Heart right ventricle (tissue), 16 donors: ENCODE measurements at regions not wholly inside any gene's neighbourhood (a gene's known extent, or its start where the extent isn't known, plus 50 kb on each side); places are given as distances from the start of the nearest gene placed in this dataset.
"Not testable (repeated sequence)": the region's sequence is repeated elsewhere in the genome, so short reads cannot be mapped to it uniquely, and the experiment has no call there.

ENCODE experiments used
- ATAC-seq, 8 donors: fragments of 200-7000 bp; cut with Tn5 transposase; one replicate each; pipeline ENCODE4 v1.9.1; 2020; ENCODE audit warnings: mild to moderate bottlenecking in 8 of 8, moderate library complexity in 8 of 8, moderate number of reproducible peaks in 1 of 8
- DNase-seq, 2 donors: peaks; one replicate each; pipeline ENCODE4 v3.0.0-alpha.2; 2020
- H3K27ac ChIP-seq, 10 donors: fragments of 200-600 bp; sonication (generic) in 2 of 10; one replicate each; pipeline versions ENCODE4 v1.5.0 to v1.8.0; 2020 to 2022; ENCODE audit warnings: mild to moderate bottlenecking in 3 of 10
- H3K27me3 ChIP-seq, 7 donors: fragments of 200-600 bp; one replicate each; pipeline ENCODE4 v1.8.0; 2021 to 2022; ENCODE audit warnings: mild to moderate bottlenecking in 2 of 7
- H3K36me3 ChIP-seq, 9 donors: fragments of 200-600 bp; sonication (generic) in 1 of 9; one replicate each; pipeline versions ENCODE4 v1.5.0 to v1.8.0; 2020 to 2022; ENCODE audit warnings: mild to moderate bottlenecking in 2 of 9
- H3K4me1 ChIP-seq, 9 donors: fragments of 200-600 bp; sonication (generic) in 1 of 9; one replicate each; pipeline versions ENCODE4 v1.5.0 to v1.8.0; 2020 to 2022; ENCODE audit warnings: mild to moderate bottlenecking in 4 of 9
- H3K4me3 ChIP-seq, 10 donors: fragments of 200-600 bp; sonication (generic) in 2 of 10; one replicate each; pipeline versions ENCODE4 v1.5.0 to v1.8.0; 2020 to 2022; ENCODE audit warnings: mild to moderate bottlenecking in 7 of 10, moderate library complexity in 2 of 10
- H3K9me3 ChIP-seq, 11 donors: fragments of 200-600 bp in 10 of 11; sonication (generic) in 2 of 11; one replicate each; pipeline versions ENCODE4 v1.5.0 to v1.8.0; 2013 to 2022; ENCODE audit warnings: mild to moderate bottlenecking in 2 of 11, control low read depth in 1 of 11, moderate library complexity in 1 of 11
- CTCF ChIP-seq, 9 donors: fragments of 200-600 bp; sonication (generic) in 2 of 9; IDR thresholded peaks; one replicate each; pipeline versions ENCODE4 v1.5.0 to v1.8.0; 2021 to 2022; ENCODE audit warnings: antibody characterized with exemption in 9 of 9, mild to moderate bottlenecking in 5 of 9, moderate library complexity in 1 of 9
- WGBS, 2 donors: extraction: QIAGEN DNeasy Blood & Tissue Kit; methylation state at CpG; one replicate each; pipeline ENCODE4 v1.1.7; 2013; ENCODE audit warnings: inconsistent platforms in 1 of 2; 5-methylcytosine and 5-hydroxymethylcytosine counted together
- intact Hi-C, 10 donors: fragments of 100-400 bp; cut with DNase I; formaldehyde crosslinking; loops; one replicate each; pipeline versions ENCODE4 v1.11.1 to v1.14.2; 2022
- donor health status: Arrhythmogenic right ventricular cardiomyopathy.
- donor health status: ischemic (EF 13 %, LVEDD 7.1; RV severe dilation, severe dysfunction).
- donor health status: healthy with polysubstance abuse.
- donor health status: DM: no; HTN: yes; CAD: no.
- donor health status: DM: no; HTN: no; CAD: no.
- donor health status: ischemic (EF 25% LVEDD 6.9; RV normal size, moderate dysfunction).
- donor health status: ischemic (EF 25% LVEDD 5.7; RV mildly dilated, moderate dysfunction).
- donor health status: healthy.
- donor health status: DM: yes; HTN: yes; CAD: no.
- donor health status: Ischemic cardiomyopathy.
- donor health status: ischemic (EF 35%, LVEDD 5.7; RV mildly dilated, moderate dysfunction).
- donor health status: nonischemic (EF 11% LVEDD 7.7; RV severe dilation, severe dysfunction).
- donor health status: DM: yes; HTN: yes; CAD: no.
- donor health status: PGD.
- donor health status: ischemic (EF 29% LVEDD 5.4; RV normal size, mild dysfunction).
- donor health status: nonischemic (EF 23%, LVEDD 6.1; RV moderate dilation, normal function).

DNA sequence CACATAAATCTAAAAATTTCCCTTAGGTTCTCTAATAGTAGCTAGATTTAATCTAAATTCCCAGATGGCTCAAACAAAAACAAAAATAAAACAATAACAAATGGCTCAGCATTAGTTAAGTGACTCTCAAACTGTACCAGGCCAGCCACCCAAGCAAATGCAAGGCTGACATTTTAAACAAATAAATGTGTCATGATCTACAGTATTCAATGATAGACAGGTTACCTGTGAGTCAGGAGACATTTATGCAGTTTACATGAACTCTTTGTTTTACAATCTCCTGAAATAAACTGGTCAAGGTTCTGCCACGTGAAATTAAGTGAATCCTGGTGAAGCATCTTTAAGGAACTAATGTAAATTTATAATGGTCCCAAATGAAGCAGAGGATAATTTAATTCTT lies 580.2 kb upstream of the PTPRD start:
- H3K27ac ChIP-seq, result no peak overlapping the region
- no peaks in the 10 kb centered on the region for H3K27me3 ChIP-seq
- H3K4me1 ChIP-seq, result no peaks in the 10 kb centered on the region
- no peaks in the 10 kb centered on the region for H3K36me3 ChIP-seq
- no peak overlapping the region for H3K4me3 ChIP-seq
- intact Hi-C loops, result no loop called here
- no peak for ATAC-seq
- no peak for DNase-seq
- no peak for TF ChIP-seq CTCF (IDR thresholded peaks at IDR 0.05)
- WGBS, 2 donors, result 52 to 62% methylated on average over 1 of the region's 1 CpG
- peaks cover 0 to 26% (median 0%) of the 10 kb centered on the region in 11 donors for H3K9me3 ChIP-seq

DNA sequence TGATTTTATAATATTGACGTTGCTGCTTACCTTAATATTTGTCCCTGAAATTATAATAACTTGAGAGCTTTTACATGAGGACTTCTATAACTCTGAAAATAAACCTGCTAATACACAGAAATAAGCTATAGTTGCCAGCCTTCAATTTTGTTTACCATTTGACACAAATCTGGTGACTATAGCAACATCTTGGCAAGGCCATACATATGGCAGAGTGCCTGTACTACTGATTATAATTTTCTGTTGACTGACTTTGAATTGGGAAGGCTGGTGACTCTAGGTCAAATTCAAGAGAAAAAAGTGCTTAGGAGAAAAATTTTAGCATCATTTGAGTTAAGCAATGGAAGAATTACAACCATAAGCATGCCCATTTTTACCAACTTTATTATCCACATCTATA lies 581.4 kb upstream of the PTPRD start:
- H3K9me3 ChIP-seq, result peaks cover 0 to 13% (median 0%) of the 10 kb centered on the region in 11 donors
- TF ChIP-seq CTCF (IDR thresholded peaks at IDR 0.05), result no peak
- no peak overlapping the region for H3K4me3 ChIP-seq
- ATAC-seq (peak in 1 of 8 donors; percentile 44), DNase-seq (no peak)
- H3K36me3 ChIP-seq, result no peaks in the 10 kb centered on the region
- H3K27me3 ChIP-seq, result no peaks in the 10 kb centered on the region
- no peaks in the 10 kb centered on the region for H3K4me1 ChIP-seq
- 58 to 60% methylated on average over 1 of the region's 1 CpG for WGBS, 2 donors
- no peak overlapping the region for H3K27ac ChIP-seq
- intact Hi-C loops, result no loop called here

DNA sequence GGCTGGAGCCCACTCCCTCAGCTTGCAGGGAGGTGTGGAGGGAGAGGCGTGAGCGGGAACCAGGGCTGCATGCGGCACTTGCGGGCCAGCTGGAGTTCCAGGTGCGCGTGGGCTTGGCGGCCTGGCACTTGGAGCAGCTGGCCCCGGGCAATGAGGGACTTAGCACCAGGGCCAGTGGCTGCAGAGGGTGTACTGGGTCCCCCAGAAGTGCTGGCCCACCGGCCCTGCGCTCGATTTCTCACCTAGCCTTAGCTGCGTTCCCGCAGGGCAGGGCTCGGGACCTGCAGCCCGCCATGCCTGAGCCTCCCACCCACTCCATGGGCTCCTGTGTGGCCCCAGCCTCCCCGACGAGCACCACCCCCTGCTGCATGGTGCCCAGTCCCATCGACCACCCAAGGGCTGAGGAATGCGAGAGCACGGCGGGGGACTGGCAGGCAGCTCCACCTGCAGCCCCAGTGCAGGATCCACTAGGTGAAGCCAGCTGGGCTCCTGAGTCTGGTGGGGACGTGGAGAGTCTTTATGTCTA lies 584.1 kb upstream of the PTPRD start:
- DNase-seq, H3K4me1 ChIP-seq, intact Hi-C loops, H3K4me3 ChIP-seq, H3K36me3 ChIP-seq, H3K27me3 ChIP-seq, H3K27ac ChIP-seq, ATAC-seq: not testable (repeated sequence)
- peaks cover 0 to 11% (median 0%) of the 10 kb centered on the region in 11 donors for H3K9me3 ChIP-seq
- whole genome bisulfite sequencing, 2 donors, result 91 to 96% methylated on average over 20 to 21 of the region's 22 CpGs

GRCh38 chr9:11199335-11199734 lies 586.5 kb upstream of the PTPRD start:
- 66 to 74% methylated on average over 2 of the region's 2 CpGs for WGBS, 2 donors
- intact Hi-C loops, result no loop called here
- Histone ChIP-seq H3K27me3 (no peaks in the 10 kb centered on the region), H3K4me1 (no peaks in the 10 kb centered on the region), H3K36me3 (no peaks in the 10 kb centered on the region), H3K9me3 (peaks cover 0 to 11% (median 0%) of the 10 kb centered on the region in 11 donors), H3K4me3 (no peak overlapping the region), H3K27ac (no peak overlapping the region)
- no peak for DNase-seq
- no peak for ATAC-seq
- no peak for TF ChIP-seq CTCF (IDR thresholded peaks at IDR 0.05)

GRCh38 chr9:11204521-11204920 lies 591.7 kb upstream of the PTPRD start:
- Histone ChIP-seq H3K27me3 (no peaks in the 10 kb centered on the region), H3K4me3 (no peak overlapping the region), H3K36me3 (no peaks in the 10 kb centered on the region), H3K27ac (no peak overlapping the region), H3K4me1 (no peaks in the 10 kb centered on the region), H3K9me3 (peaks cover 0 to 7% (median 0%) of the 10 kb centered on the region in 11 donors)
- ATAC-seq, result no peak
- no peak for TF ChIP-seq CTCF (IDR thresholded peaks at IDR 0.05)
- DNase-seq, result no peak
- intact Hi-C loops, result no loop called here
- 74 to 83% methylated on average over 3 of the region's 3 CpGs for WGBS, 2 donors
